GM23338 (cell line): ENCODE measurements at regions not wholly inside any gene's neighbourhood (a gene's known extent, or its start where the extent isn't known, plus 50 kb on each side); places are given as distances from the start of the nearest gene placed in this dataset.

Experiments used
- ATAC-seq: fragments of 200-7000 bp; cut with Tn5 transposase; 3 replicates; pipeline ENCODE4 v1.9.1; 2020
- DNase-seq: peaks from one replicate; pipeline ENCODE4 v3.0.0-alpha.2; 2015; ENCODE audit warnings: low spot score
- H2AFZ ChIP-seq: fragments of 200-600 bp; sonication (generic); 2 replicates; pipeline ENCODE4 v1.8.0; 2016; ENCODE audit warnings: antibody characterized with exemption, mild to moderate bottlenecking, moderate library complexity
- H3F3A ChIP-seq: fragments of 200-600 bp; sonication (generic); replicated peaks from 2 replicates; pipeline ENCODE4 v1.8.0; 2017; ENCODE audit warnings: antibody characterized with exemption, mixed run types, low read depth
- H3K27ac ChIP-seq: fragments of 200-600 bp; sonication (generic); 2 replicates; pipeline ENCODE4 v1.6.1; 2016; ENCODE audit warnings: low read depth
- H3K27me3 ChIP-seq: fragments of 200-600 bp; sonication (generic); 2 replicates; pipeline ENCODE4 v1.8.0; 2016; ENCODE audit warnings: mild to moderate bottlenecking, mixed run types, moderate library complexity; ENCODE audit not compliant: insufficient read depth
- H3K36me3 ChIP-seq: fragments of 200-600 bp; sonication (generic); 2 replicates; pipeline ENCODE4 v1.8.0; 2016; ENCODE audit warnings: mild to moderate bottlenecking; ENCODE audit not compliant: insufficient read depth
- H3K4me1 ChIP-seq: fragments of 200-600 bp; sonication (generic); 2 replicates; pipeline ENCODE4 v1.8.0; 2016; ENCODE audit warnings: mild to moderate bottlenecking, moderate library complexity; ENCODE audit not compliant: insufficient read depth
- H3K4me2 ChIP-seq: fragments of 200-600 bp; sonication (generic); 2 replicates; pipeline ENCODE4 v1.7.1; 2017; ENCODE audit warnings: mixed run types
- H3K4me3 ChIP-seq: fragments of 200-600 bp; sonication (generic); 2 replicates; pipeline ENCODE4 v1.6.1; 2016; ENCODE audit warnings: mixed run types
- H3K79me2 ChIP-seq: fragments of 200-600 bp; sonication (generic); replicated peaks from 2 replicates; pipeline ENCODE4 v1.8.0; 2017; ENCODE audit warnings: mild to moderate bottlenecking; ENCODE audit not compliant: insufficient read depth
- H3K9me2 ChIP-seq: fragments of 200-600 bp; sonication (generic); 2 replicates; pipeline ENCODE4 v1.8.0; 2017; ENCODE audit not compliant: insufficient read depth
- H4K20me1 ChIP-seq: fragments of 200-600 bp; sonication (generic); replicated peaks from 2 replicates; pipeline ENCODE4 v1.8.0; 2017; ENCODE audit warnings: mild to moderate bottlenecking; ENCODE audit not compliant: insufficient read depth
- H3K27ac Mint-ChIP-seq: 2 replicates; pipeline ENCODE4 v1.8.0; 2020; ENCODE audit warnings: inconsistent platforms, mild to moderate bottlenecking, moderate library complexity, mixed read lengths
- H3K27me3 Mint-ChIP-seq: 3 replicates; pipeline ENCODE4 v1.8.0; 2022; ENCODE audit warnings: low read depth, mild to moderate bottlenecking, moderate library complexity, mixed read lengths, inconsistent platforms; ENCODE audit not compliant: insufficient read depth, poor library complexity
- H3K36me3 Mint-ChIP-seq: 3 replicates; pipeline ENCODE4 v1.8.0; 2021; ENCODE audit warnings: low read depth, mild to moderate bottlenecking, inconsistent platforms, moderate library complexity, mixed read lengths
- H3K4me1 Mint-ChIP-seq: 3 replicates; pipeline ENCODE4 v1.8.0; 2020; ENCODE audit warnings: mild to moderate bottlenecking, inconsistent platforms, mixed read lengths
- H3K4me3 Mint-ChIP-seq: 3 replicates; pipeline ENCODE4 v1.8.0; 2021; ENCODE audit warnings: moderate library complexity, mild to moderate bottlenecking, inconsistent platforms, mixed read lengths
- H3K9me3 Mint-ChIP-seq: 3 replicates; pipeline ENCODE4 v1.8.0; 2020; ENCODE audit warnings: moderate library complexity, mild to moderate bottlenecking, inconsistent platforms, mixed read lengths
- EZH2 ChIP-seq: fragments of 200-600 bp; sonication (generic); IDR thresholded peaks from one replicate; pipeline ENCODE4 v1.8.0; 2017; ENCODE audit warnings: antibody characterized with exemption, mild to moderate bottlenecking, low read depth; ENCODE audit not compliant: unreplicated experiment
- JUNB ChIP-seq: IDR thresholded peaks from one replicate; pipeline ENCODE4 v1.6.1; 2016; ENCODE audit warnings: antibody characterized with exemption; ENCODE audit not compliant: unreplicated experiment
- REST ChIP-seq: IDR thresholded peaks from one replicate; pipeline ENCODE4 v1.6.1; 2018; ENCODE audit warnings: antibody characterized with exemption; ENCODE audit not compliant: unreplicated experiment
- STAT1 ChIP-seq: IDR thresholded peaks from one replicate; pipeline ENCODE4 v1.6.1; 2016; ENCODE audit warnings: antibody characterized with exemption; ENCODE audit not compliant: unreplicated experiment
- ZNF114 ChIP-seq: fragments of 250-450 bp; sonication (Bioruptor Pico); IDR thresholded peaks from 2 replicates; pipeline ENCODE4 v1.5.0; 2020; ENCODE audit warnings: mild to moderate bottlenecking, moderate library complexity
- ZNF331 ChIP-seq: fragments of 250-450 bp; sonication (Bioruptor Pico); IDR thresholded peaks from 2 replicates; pipeline ENCODE4 v1.5.0; 2020; ENCODE audit warnings: low read depth, mild to moderate bottlenecking, moderate library complexity
- ZNF462 ChIP-seq: fragments of 250-450 bp; sonication (Bioruptor Pico); IDR thresholded peaks from 2 replicates; pipeline ENCODE4 v1.5.0; 2020; ENCODE audit warnings: mild to moderate bottlenecking, moderate library complexity

GRCh38 chr7:17130281-17131059 lies 168.0 kb upstream of the AHR start (continued):
- TF ChIP-seq ZNF462 (CRISPR knock-in tag) (no peak), REST (no peak), JUNB (no peak)

- Mint-ChIP-seq H3K27ac (no peak overlapping the region), H3K27me3 (peaks cover 2% of the 10 kb centered on the region), H3K4me1 (peaks cover 6% of the 10 kb centered on the region; the same call in 2 of the 3 replicates), H3K36me3 (no peaks in the 10 kb centered on the region), H3K9me3 (no peaks in the 10 kb centered on the region), H3K4me3 (no peak overlapping the region)
- Histone ChIP-seq H3K4me2 (no peak overlapping the region), H2AFZ (no peak overlapping the region), H3K9me2 (no peaks in the 10 kb centered on the region), H3K27ac (no peak overlapping the region), H3K79me2 (no peaks in the 10 kb centered on the region), H3K36me3 (no peaks in the 10 kb centered on the region), H3K4me1 (no peaks in the 10 kb centered on the region), H4K20me1 (no peaks in the 10 kb centered on the region), H3K4me3 (no peak overlapping the region), H3F3A (no peaks in the 10 kb centered on the region), H3K27me3 (no peaks in the 10 kb centered on the region)
- no peak for DNase-seq
- ATAC-seq = no peak
- TF ChIP-seq REST (no peak), EZH2 (no peak), ZNF114 (CRISPR knock-in tag) (no peak), ZNF331 (CRISPR knock-in tag) (no peak), STAT1 (no peak)
These were observed 167.4 kb upstream of the AHR start for GRCh38 chr7:17131060-17131345.
